RCC 7860 (cell line): ENCODE measurements at regions not wholly inside any gene's neighbourhood (a gene's known extent, or its start where the extent isn't known, plus 50 kb on each side); places are given as distances from the start of the nearest gene placed in this dataset.

Experiments used
- DNase-seq: peaks from one replicate; pipeline ENCODE4 v3.0.0-alpha.2; 2015; ENCODE audit warnings: low spot score
- FAIRE-seq: peaks from 2 replicates; lab custom pipeline; 2012; peaks lifted over from hg19 to GRCh38; lab: Jason Lieb, UNC

GRCh38 chr10:44064987-44065787, 319.7 kb downstream of the CXCL12 start:
- DNase-seq, result no peak
- no peak for FAIRE-seq

DNA sequence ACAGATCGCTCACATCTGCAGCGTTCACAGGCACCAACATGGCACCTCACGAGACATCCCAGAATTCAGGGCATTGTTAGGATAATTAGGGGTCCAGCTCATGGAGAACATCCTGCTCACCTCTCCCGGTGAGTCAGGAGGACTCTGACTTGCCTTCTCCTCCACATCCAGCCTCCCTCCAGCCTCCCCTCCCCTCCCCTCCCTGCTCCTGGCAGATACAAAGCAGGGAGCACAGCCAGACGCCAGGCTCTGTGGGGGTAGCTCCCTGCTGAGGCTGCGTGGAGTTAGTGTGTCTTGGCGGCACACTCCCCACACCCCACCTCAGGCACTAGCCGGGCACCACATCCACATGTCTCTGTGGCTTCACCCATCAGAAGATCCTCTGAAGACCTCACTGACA, 320.6 kb downstream of the CXCL12 start:
- FAIRE-seq (no peak), DNase-seq (no peak)

- DNase-seq, result no peak
- FAIRE-seq, result no peak
Measured at GRCh38 chr10:44063686-44064085, 321.2 kb downstream of the CXCL12 start.

GRCh38 chr10:44060719-44061118, 324.2 kb downstream of the CXCL12 start:
- FAIRE-seq, result no peak
- DNase-seq, result no peak

DNA sequence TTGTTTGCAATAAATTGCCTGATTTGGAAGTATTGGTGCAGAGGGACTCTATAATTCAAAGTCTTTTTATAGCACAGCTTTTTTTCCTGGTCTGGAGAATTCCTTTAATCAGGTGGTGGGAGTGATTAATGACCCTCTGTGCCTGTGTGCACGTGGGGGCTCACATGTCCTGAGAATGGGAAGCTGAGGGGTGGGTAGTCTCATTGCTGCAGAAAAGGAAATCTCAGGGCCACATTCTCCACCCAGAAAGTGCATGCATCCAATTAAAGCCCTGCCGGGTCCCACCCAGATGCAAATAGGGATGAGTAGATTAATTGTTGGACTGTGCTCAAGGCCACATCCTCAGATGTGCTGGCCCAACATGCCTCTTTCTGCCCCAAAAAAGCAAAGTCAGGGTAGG, 324.7 kb downstream of the CXCL12 start:
- FAIRE-seq (no peak), DNase-seq (no peak)

DNA sequence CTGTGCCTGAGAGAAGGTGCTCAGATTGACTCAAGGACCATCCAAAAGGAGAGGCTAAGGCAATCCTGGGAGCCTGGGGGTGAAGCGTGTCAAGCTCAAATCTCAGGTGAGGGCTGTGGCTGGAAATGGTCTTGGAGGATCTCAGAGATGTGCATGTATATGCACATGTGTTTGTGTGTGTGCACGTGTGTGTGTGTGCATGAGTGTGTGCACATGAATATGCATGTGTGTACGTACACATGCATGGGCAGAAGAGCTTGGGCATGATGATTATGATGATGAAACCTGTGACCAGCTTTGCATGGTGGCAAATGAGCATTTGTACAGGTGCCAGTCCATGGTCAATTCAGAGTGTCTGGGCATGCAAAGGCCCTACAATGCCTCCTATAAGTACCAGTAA, 326.6 kb downstream of the CXCL12 start:
- FAIRE-seq, result no peak
- no peak for DNase-seq

- DNase-seq, result no peak
- no peak for FAIRE-seq
Measured at GRCh38 chr10:44056967-44057805, 327.7 kb downstream of the CXCL12 start.

GRCh38 chr10:44056206-44056605, 328.7 kb downstream of the CXCL12 start:
- FAIRE-seq, result no peak

GRCh38 chr10:44054046-44054445, 330.9 kb downstream of the CXCL12 start:
- DNase-seq (no peak), FAIRE-seq (no peak)

More at GRCh38 chr10:44056206-44056605, 328.7 kb downstream of the CXCL12 start:
- DNase-seq, result no peak

- DNase-seq (no peak), FAIRE-seq (no peak)
Measured at GRCh38 chr10:44053391-44053790, 331.5 kb downstream of the CXCL12 start.

GRCh38 chr10:44051584-44052385, 333.1 kb downstream of the CXCL12 start:
- peak; percentile 97 for FAIRE-seq
- peak; percentile 99 for DNase-seq

DNA sequence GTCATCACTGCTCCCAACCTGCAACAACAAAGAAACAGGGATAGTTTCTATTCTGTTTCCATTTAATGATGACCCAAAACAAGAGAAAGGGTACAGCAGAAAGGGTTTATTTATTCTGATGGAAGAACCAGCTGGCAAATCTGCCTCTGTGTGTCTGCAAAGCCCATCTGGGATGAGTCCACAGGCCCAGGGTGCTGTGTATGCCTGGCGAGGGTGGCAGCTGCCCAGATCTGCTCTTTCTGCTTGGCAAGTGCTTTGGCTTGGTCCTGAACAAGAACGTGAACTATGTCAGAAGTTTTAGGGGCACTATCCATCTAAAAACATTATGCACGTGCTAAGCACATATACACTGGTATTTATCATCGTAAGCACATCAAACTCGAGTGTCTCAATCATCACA, 333.8 kb downstream of the CXCL12 start:
- no peak for FAIRE-seq

DNA sequence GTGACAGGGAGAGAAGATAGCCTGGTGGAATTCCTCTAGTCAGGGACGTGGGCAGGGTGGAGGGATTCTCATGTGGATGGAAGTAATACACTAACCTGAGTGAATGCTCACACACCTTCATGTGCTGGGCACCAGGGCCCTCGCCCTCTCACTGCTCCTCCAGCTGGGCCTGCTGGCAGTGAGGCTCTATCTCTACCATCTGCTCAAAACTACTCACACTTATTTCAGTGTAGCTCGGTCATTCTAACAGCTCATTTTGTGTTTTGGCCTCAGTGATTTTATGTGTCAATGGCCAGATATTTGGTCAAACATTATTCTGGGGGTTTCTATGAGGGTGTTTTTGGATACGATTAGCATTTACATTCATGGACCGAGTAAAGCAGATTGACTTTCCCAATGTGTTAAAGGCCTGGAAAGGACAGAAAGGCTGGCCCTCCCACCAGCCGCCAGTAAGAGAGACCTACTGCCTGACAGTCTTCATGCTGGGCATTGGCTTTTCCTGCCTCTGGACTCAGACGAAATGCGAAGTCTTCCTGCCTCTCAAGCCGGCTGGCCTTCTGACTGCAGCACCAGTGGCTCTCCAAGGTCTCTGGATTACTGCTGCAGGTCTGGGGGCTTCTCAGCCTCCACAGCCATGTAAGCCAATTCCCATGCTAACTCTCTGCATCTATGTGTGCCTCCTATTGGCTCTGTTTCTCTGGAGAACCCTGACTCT, 335.4 kb downstream of the CXCL12 start:
- no peak for DNase-seq

More for the DNA sequence above, 333.8 kb downstream of the CXCL12 start:
- no peak for DNase-seq

GRCh38 chr10:44047361-44047760, 337.5 kb downstream of the CXCL12 start:
- FAIRE-seq (no peak), DNase-seq (no peak)

More for the DNA sequence above, 335.4 kb downstream of the CXCL12 start:
- FAIRE-seq, result no peak

GRCh38 chr10:44046605-44047004, 338.3 kb downstream of the CXCL12 start:
- DNase-seq (no peak), FAIRE-seq (no peak)

GRCh38 chr10:44045020-44045419, 339.9 kb downstream of the CXCL12 start:
- DNase-seq (no peak), FAIRE-seq (no peak)

- DNase-seq (no peak), FAIRE-seq (no peak)
Measured at GRCh38 chr10:44044549-44044948, 340.3 kb downstream of the CXCL12 start.

DNA sequence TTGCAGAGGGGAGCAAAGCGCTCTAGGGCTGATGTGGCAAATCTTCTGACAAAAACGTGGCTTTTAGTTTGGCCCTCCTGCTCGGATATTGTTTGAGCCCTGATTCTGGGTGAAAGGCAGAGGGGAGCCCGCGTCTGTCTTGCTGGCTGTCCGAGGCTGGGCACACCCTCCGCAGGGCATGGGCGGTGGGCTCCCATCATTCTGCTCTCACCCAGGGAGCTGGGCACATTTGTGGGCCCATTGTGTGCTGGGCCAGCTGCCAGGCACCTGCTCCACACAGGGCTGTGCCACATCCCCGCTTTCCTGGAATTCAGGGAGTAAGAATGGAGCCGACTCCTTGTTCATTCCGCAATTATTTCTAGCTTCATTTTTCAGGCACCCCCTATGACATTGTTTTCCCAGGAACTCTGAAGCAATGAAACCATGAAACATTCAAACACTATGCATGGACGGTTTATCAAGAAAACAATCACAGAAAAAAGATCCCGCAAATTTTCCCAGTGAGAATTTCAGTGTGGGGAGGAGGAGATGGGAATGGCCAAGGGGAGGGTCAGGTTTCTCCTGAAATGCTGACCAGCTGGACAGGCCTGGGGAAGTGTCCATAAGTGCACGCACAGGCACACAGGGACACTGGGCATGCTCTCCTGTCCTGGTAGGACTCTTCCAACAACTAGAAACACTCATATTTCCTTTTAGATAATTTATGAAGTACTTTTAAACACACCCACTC, 341.1 kb downstream of the CXCL12 start:
- DNase-seq (no peak), FAIRE-seq (no peak)

DNA sequence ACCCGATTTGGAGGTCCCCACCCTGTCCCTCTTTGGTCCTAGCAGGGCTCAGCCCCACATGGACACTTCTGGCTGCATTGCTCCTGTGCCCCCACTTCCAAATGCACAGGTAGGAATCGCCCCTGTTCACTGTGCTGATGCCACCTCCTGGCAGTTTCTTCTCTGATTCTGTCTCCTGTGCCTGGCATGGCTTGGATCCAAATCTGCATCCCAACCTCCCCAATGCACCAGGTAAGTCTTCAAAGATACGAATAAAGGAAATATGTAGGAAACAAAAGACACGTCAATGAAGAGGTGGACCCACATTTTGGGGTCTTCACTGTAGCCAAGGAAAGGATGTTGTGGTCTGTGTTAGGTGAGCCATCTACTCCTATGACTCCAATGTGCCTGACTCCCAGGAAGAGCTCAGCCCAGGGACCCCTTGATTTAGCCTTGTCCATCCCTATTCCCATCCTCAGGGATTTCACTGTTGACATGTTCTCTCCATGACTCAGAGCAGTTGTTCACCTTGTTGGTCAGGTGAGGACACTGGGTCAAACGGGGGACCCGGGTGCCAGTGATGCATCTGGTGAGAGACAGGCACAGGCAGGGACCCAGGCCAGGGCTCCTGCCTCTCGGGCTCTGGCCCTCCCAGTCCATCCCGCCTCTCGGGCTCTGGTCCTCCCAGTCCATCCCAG, 341.8 kb downstream of the CXCL12 start:
- DNase-seq, result no peak

More for the DNA sequence above, 341.8 kb downstream of the CXCL12 start:
- no peak for FAIRE-seq
